NT2/D1 (cell line): ENCODE measurements at regions not wholly inside any gene's neighbourhood (a gene's known extent, or its start where the extent isn't known, plus 50 kb on each side); places are given as distances from the start of the nearest gene placed in this dataset.
"Not testable (repeated sequence)": the region's sequence is repeated elsewhere in the genome, so short reads cannot be mapped to it uniquely, and the experiment has no call there.

Experiments used
- DNase-seq: peaks from one replicate; pipeline ENCODE4 v3.0.0-alpha.2; 2011; ENCODE audit warnings: low read depth, low spot score
- H3K27me3 ChIP-seq: 2 replicates; pipeline ENCODE4 v1.6.0; 2011; ENCODE audit warnings: mild to moderate bottlenecking; ENCODE audit not compliant: insufficient read length, insufficient read depth
- H3K36me3 ChIP-seq: 2 replicates; pipeline ENCODE4 v1.6.1; 2011; ENCODE audit warnings: mild to moderate bottlenecking, low read length, mixed read lengths; ENCODE audit not compliant: insufficient read depth, insufficient read length
- H3K4me1 ChIP-seq: 2 replicates; pipeline ENCODE4 v1.5.1; 2011; ENCODE audit not compliant: insufficient read depth, insufficient read length
- H3K4me3 ChIP-seq: 2 replicates; pipeline ENCODE4 v1.5.1; 2011; ENCODE audit warnings: low read depth; ENCODE audit not compliant: insufficient read length
- H3K9ac ChIP-seq: 2 replicates; pipeline ENCODE4 v1.6.0; 2011; ENCODE audit warnings: low read depth; ENCODE audit not compliant: insufficient read length
- H3K9me3 ChIP-seq: 2 replicates; pipeline ENCODE4 v1.5.1; 2011; ENCODE audit warnings: mild to moderate bottlenecking, low read length; ENCODE audit not compliant: insufficient read depth

DNA sequence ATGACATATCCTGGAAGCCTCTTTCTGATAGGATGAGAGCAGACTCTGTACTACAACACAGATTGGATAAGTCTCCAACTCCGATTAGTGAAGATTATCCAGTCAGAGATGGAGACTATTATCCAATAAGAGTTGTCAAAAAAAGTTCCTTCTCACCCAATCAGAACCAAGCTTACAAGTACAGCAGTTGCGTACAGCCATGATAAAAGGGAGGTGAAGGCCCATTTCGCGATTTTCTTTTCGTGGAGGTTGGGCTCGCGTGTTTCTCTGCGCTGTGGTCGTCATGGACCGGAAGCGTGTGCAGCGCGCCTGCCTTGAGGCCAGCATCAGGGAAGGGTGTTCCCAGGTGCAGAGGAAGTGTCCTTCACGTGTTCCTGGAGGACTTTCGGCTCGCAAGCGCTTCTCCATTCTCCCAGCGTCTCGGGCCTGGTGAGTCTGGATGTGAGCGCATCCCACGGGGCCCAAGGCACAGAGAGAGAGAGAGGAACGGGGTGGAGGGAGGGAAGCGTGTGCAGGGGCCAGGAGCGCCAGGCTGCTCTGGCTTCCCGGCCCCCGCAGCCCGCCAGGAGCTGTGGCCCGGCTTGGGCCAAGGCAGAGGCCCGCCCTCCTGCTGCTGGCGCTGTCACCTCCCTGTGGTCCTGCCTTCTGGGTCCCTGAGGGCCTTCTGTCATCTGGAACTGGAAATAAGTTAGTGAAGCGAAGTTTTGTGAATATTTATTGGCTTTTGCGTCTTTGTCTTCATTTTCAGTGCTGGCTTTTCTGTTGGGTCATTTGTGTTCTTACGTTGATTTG is 53.9 kb downstream of the CDRT15L2 start:
- H3K27me3 ChIP-seq, H3K9me3 ChIP-seq, DNase-seq, H3K36me3 ChIP-seq, H3K4me3 ChIP-seq, H3K4me1 ChIP-seq, H3K9ac ChIP-seq: not testable (repeated sequence)

GRCh38 chr17:20640147-20640546 is 60.6 kb downstream of the CDRT15L2 start:
- H3K9me3 ChIP-seq, H3K9ac ChIP-seq, H3K27me3 ChIP-seq, H3K4me1 ChIP-seq, H3K36me3 ChIP-seq, DNase-seq, H3K4me3 ChIP-seq: not testable (repeated sequence)

DNA sequence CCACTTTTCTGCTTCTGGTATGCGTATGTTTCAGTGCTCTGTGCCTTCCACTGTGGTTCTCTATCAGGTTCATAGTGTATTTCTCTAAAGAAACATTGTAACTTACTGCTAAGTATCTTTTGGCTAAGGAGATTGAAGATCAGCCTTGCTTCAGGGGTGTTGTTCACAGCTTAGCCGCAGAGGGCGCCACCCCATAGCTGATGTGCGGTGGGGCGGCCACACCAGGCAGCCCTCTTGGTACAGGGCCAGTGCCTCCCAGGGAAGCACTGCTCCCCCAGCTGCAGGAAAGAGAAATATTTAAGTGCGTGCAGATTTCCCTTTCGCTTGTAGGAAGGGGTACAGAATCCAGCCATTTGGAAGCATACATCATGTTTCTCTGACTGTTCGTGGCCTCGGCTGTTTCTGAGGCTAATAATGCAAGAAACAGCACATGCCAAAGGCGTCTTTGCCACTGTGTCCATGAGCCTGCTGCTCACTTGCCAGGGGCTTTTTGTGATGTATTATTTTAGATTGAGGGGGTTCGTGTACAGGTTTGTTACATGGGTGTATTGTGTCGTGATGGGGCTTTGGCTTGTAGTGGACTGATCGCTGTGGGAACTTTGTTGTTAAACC is 67.2 kb downstream of the CDRT15L2 start:
- not testable (repeated sequence) for H3K27me3 ChIP-seq, H3K4me1 ChIP-seq, H3K36me3 ChIP-seq, H3K4me3 ChIP-seq, H3K9me3 ChIP-seq, H3K9ac ChIP-seq
- DNase-seq = peak; percentile 15

GRCh38 chr17:20649097-20649767 is 69.7 kb downstream of the CDRT15L2 start:
- H3K9me3 ChIP-seq, H3K27me3 ChIP-seq, H3K9ac ChIP-seq, H3K36me3 ChIP-seq, H3K4me3 ChIP-seq, H3K4me1 ChIP-seq, DNase-seq: not testable (repeated sequence)

DNA sequence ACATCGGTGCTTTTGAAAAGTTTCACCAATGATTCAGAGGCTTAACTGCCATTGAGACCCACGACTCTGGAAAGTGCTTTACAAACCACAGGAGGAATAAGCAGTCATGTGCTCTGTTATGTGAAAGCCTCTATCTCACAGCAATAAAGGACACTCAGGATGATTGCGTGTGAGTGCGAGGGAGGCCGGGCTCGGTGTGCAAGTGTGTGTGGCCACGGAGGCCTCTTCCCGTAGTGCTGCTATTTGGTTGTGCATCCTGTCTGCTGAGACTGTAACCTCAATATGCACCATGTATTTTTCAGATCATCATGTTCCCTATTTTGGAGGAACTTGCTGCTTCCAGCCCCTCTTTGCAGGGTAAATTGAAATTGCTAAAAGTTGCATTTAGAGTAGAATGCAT is 71.5 kb downstream of the CDRT15L2 start:
- not testable (repeated sequence) for DNase-seq, H3K9ac ChIP-seq, H3K27me3 ChIP-seq, H3K36me3 ChIP-seq, H3K4me1 ChIP-seq, H3K9me3 ChIP-seq, H3K4me3 ChIP-seq

GRCh38 chr17:20651736-20652135 is 72.2 kb downstream of the CDRT15L2 start:
- not testable (repeated sequence) for H3K36me3 ChIP-seq

DNA sequence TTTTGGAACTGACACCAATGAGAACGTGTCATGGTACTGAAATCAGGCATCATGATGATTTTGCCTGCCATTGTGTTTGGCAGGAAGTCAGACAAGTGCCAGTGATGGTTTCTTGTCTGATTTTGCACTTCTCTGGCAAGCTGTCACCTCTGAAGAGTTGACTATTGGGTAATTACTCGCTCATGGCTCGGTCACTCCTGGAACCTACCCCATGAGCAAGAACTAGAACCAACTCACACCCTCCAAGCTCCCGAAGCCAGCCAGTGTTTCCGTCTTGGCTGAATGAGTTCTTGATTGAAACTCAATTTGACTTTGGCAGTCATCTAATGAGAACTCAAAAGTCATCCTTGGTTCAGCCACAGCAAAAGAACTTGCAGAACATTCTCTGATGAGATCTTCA is 73.9 kb downstream of the CDRT15L2 start:
- DNase-seq, H3K4me1 ChIP-seq, H3K9ac ChIP-seq, H3K4me3 ChIP-seq, H3K36me3 ChIP-seq, H3K9me3 ChIP-seq, H3K27me3 ChIP-seq: not testable (repeated sequence)

More at GRCh38 chr17:20651736-20652135, 72.2 kb downstream of the CDRT15L2 start:
- H3K9me3 ChIP-seq, H3K9ac ChIP-seq, DNase-seq, H3K4me1 ChIP-seq, H3K27me3 ChIP-seq, H3K4me3 ChIP-seq: not testable (repeated sequence)

GRCh38 chr17:20654114-20654513 is 74.6 kb downstream of the CDRT15L2 start:
- H3K4me1 ChIP-seq, DNase-seq, H3K9ac ChIP-seq, H3K27me3 ChIP-seq, H3K4me3 ChIP-seq, H3K36me3 ChIP-seq, H3K9me3 ChIP-seq: not testable (repeated sequence)

DNA sequence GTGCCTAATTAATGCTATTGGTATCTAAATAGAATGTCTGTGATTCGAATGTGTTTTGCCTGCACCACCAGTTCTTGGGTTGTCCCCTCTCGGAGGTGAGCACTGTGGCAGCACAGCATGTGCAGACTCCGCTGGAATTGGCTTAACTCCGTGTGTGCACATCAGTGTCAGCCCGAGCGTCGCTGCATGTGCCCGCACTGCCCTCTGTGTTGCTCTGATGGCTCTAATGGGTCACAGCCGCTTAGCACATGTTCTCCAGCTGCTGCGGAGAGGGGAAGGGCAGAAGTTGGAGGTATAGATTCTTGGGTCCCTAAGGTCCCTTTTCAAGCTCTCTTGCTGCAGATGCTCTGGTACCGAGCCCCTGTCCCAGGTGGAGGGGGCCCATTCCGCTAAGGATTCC is 75.1 kb downstream of the CDRT15L2 start:
- H3K4me3 ChIP-seq, DNase-seq, H3K36me3 ChIP-seq, H3K4me1 ChIP-seq, H3K9me3 ChIP-seq, H3K9ac ChIP-seq, H3K27me3 ChIP-seq: not testable (repeated sequence)

GRCh38 chr17:20665103-20665955 is 85.8 kb downstream of the CDRT15L2 start:
- not testable (repeated sequence) for H3K36me3 ChIP-seq, H3K27me3 ChIP-seq, DNase-seq, H3K4me3 ChIP-seq, H3K9me3 ChIP-seq, H3K9ac ChIP-seq, H3K4me1 ChIP-seq

GRCh38 chr17:20666689-20667088 is 87.2 kb downstream of the CDRT15L2 start:
- H3K9me3 ChIP-seq, H3K9ac ChIP-seq, DNase-seq, H3K36me3 ChIP-seq, H3K4me1 ChIP-seq, H3K4me3 ChIP-seq, H3K27me3 ChIP-seq: not testable (repeated sequence)
